Mesendoderm (in vitro differentiated cells): ENCODE measurements at regions not wholly inside any gene's neighbourhood (a gene's known extent, or its start where the extent isn't known, plus 50 kb on each side); places are given as distances from the start of the nearest gene placed in this dataset.

Experiments
- DNase-seq: peaks from one replicate; pipeline ENCODE4 v3.0.0; 2013
- H2AK5ac ChIP-seq: 2 replicates; pipeline ENCODE4 v1.6.1; 2013; ENCODE audit warnings: low read length, inconsistent platforms
- H2BK120ac ChIP-seq: 2 replicates; pipeline ENCODE4 v1.6.1; 2013; ENCODE audit warnings: low read depth, mild to moderate bottlenecking, low read length, moderate library complexity, mixed read lengths
- H2BK15ac ChIP-seq: replicated peaks from 2 replicates; pipeline ENCODE4 v1.6.1; 2013; ENCODE audit warnings: low read depth, mild to moderate bottlenecking, moderate library complexity
- H2BK5ac ChIP-seq: 2 replicates; pipeline ENCODE4 v1.6.1; 2013; ENCODE audit warnings: low read length, inconsistent platforms
- H3K18ac ChIP-seq: 2 replicates; pipeline ENCODE4 v1.6.1; 2013; ENCODE audit warnings: mild to moderate bottlenecking, low read length, mixed read lengths
- H3K23ac ChIP-seq: one replicate; pipeline ENCODE4 v1.6.1; 2013; ENCODE audit warnings: low read length
- H3K27ac ChIP-seq: 2 replicates; pipeline ENCODE4 v1.5.1; 2013; ENCODE audit warnings: low read depth, mild to moderate bottlenecking, inconsistent platforms, low read length, moderate library complexity
- H3K27me3 ChIP-seq: 2 replicates; pipeline ENCODE4 v1.6.1; 2013; ENCODE audit warnings: low read length, control low read depth, mild to moderate bottlenecking, inconsistent platforms; ENCODE audit not compliant: insufficient read depth, poor library complexity
- H3K36me3 ChIP-seq: 2 replicates; pipeline ENCODE4 v1.6.1; 2013; ENCODE audit warnings: low read length, inconsistent platforms; ENCODE audit not compliant: control insufficient read depth, insufficient read depth
- H3K4ac ChIP-seq: one replicate; pipeline ENCODE4 v1.6.1; 2013; ENCODE audit warnings: low read depth, mild to moderate bottlenecking, low read length, moderate library complexity
- H3K4me1 ChIP-seq: 2 replicates; pipeline ENCODE4 v1.6.1; 2013; ENCODE audit warnings: low read depth, low read length, inconsistent platforms; ENCODE audit not compliant: control insufficient read depth
- H3K4me2 ChIP-seq: 2 replicates; pipeline ENCODE4 v1.6.1; 2013; ENCODE audit warnings: low read length
- H3K4me3 ChIP-seq: 2 replicates; pipeline ENCODE4 v1.5.1; 2013; ENCODE audit warnings: mild to moderate bottlenecking, low read length
- H3K56ac ChIP-seq: one replicate; pipeline ENCODE4 v1.6.1; 2013; ENCODE audit warnings: low read length
- H3K79me1 ChIP-seq: 2 replicates; pipeline ENCODE4 v1.6.1; 2013; ENCODE audit warnings: low read length, inconsistent platforms
- H3K79me2 ChIP-seq: 2 replicates; pipeline ENCODE4 v1.6.1; 2013; ENCODE audit warnings: mild to moderate bottlenecking, low read length; ENCODE audit not compliant: control insufficient read depth, insufficient read depth
- H3K9ac ChIP-seq: 2 replicates; pipeline ENCODE4 v1.6.1; 2013; ENCODE audit warnings: low read length, inconsistent platforms
- H4K5ac ChIP-seq: one replicate; pipeline ENCODE4 v1.6.1; 2013; ENCODE audit warnings: low read length
- H4K8ac ChIP-seq: one replicate; pipeline ENCODE4 v1.6.1; 2013; ENCODE audit warnings: low read depth, mild to moderate bottlenecking, control low read depth, low read length, moderate library complexity
- WGBS: extraction: QIAGEN DNeasy Blood & Tissue Kit; methylation state at CpG from one replicate; pipeline ENCODE4 v1.1.7; 2013; ENCODE audit warnings: low lambda C conversion rate, missing lambda C conversion rate; ENCODE audit not compliant: insufficient coverage; ENCODE audit errors: extremely low coverage; 5-methylcytosine and 5-hydroxymethylcytosine counted together

GRCh38 chr10:121690152-121690848 is 92.1 kb upstream of the FGFR2 start:
- H3K79me1 ChIP-seq = no peaks in the 10 kb centered on the region
- no peak overlapping the region for H3K4me2 ChIP-seq
- no peak overlapping the region for H3K27ac ChIP-seq
- H2BK120ac ChIP-seq = no peak overlapping the region
- H3K79me2 ChIP-seq = no peaks in the 10 kb centered on the region
- H2BK5ac ChIP-seq = no peak overlapping the region
- H3K9ac ChIP-seq = no peak overlapping the region
- no peak overlapping the region for H4K8ac ChIP-seq
- H3K4me3 ChIP-seq = no peak overlapping the region
- no peak for DNase-seq
- no peaks in the 10 kb centered on the region for H3K27me3 ChIP-seq
- no peaks in the 10 kb centered on the region for H3K4me1 ChIP-seq
- H3K18ac ChIP-seq = no peak overlapping the region
- no peak overlapping the region for H3K23ac ChIP-seq
- no peak overlapping the region for H3K56ac ChIP-seq
- H3K4ac ChIP-seq = no peak overlapping the region
- H3K36me3 ChIP-seq = no peaks in the 10 kb centered on the region
- WGBS = no CpG with 5 or more reads among the region's 10 CpGs
- H2BK15ac ChIP-seq = no peak overlapping the region
- H2AK5ac ChIP-seq = no peak overlapping the region
- H4K5ac ChIP-seq = no peak overlapping the region

DNA sequence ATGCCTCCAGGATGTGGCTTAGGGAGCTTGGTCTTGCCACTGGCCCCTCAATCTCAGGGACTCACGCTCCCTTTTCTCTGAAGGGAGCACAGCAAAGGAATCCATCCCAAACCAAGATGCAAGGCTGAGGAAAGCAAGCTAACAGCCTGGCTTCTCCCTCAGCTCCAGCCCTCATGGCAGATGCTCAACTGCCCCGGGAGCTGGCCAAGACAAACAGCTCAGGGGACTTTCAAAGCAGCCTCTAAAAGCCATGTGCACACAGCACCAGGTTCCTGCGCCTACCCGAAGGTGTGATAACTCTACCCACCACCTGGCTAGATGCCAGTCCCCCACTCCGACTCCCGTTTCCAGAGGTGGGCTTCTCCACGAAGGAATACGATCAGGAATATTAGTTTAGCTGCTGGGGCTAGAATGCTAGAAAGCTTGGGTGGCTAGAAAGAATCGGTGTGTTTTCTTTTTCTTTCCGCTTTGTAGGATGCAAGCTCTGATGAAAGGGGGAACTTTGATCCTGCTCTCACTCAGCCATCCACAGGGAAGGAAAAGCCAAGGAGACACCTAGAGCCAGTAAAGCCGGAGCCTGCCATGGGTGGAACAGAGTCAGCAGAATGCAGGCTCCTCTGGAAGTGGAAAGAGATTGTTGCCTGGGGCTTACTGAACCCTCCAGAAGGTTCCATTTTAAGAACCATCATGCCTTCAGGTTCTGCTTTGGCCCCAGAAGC is 89.0 kb upstream of the FGFR2 start:
- H3K4me3 ChIP-seq = no peak overlapping the region
- no peak overlapping the region for H3K4me2 ChIP-seq
- no peaks in the 10 kb centered on the region for H3K36me3 ChIP-seq
- H3K4ac ChIP-seq = no peak overlapping the region
- H4K8ac ChIP-seq = no peak overlapping the region
- H3K56ac ChIP-seq = no peak overlapping the region
- H2BK120ac ChIP-seq = no peak overlapping the region
- H2AK5ac ChIP-seq = no peak overlapping the region
- no peaks in the 10 kb centered on the region for H3K4me1 ChIP-seq
- no peak overlapping the region for H2BK5ac ChIP-seq
- no peaks in the 10 kb centered on the region for H3K27me3 ChIP-seq
- H3K23ac ChIP-seq = no peak overlapping the region
- H3K79me1 ChIP-seq = no peaks in the 10 kb centered on the region
- H3K27ac ChIP-seq = no peak overlapping the region
- H3K9ac ChIP-seq = no peak overlapping the region
- H2BK15ac ChIP-seq = no peak overlapping the region
- H3K79me2 ChIP-seq = no peaks in the 10 kb centered on the region
- no peak overlapping the region for H3K18ac ChIP-seq
- no peak overlapping the region for H4K5ac ChIP-seq
- no CpG with 5 or more reads among the region's 11 CpGs for WGBS
- no peak for DNase-seq

DNA sequence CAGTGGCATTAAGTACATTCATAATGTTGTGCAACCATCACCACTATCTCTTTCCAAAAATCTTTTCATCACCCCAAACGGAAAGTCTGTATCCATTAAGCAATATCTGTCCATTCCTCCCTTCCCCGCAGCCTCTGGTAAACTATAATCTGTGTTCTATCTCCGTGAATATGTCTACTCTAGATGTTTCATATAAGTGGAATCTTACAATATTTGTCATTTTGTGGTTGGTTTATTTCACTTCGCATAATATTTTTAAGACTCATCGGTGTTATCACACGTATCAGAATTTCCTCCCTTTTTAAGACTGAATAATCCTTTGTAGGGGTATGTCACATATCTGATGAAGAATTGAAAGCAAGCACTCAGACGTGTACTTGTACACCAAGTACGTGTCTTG is 86.0 kb upstream of the FGFR2 start:
- Histone ChIP-seq H2BK15ac (no peak overlapping the region), H3K27ac (no peak overlapping the region), H3K9ac (no peak overlapping the region), H3K4me1 (no peaks in the 10 kb centered on the region), H2BK5ac (no peak overlapping the region), H3K36me3 (no peaks in the 10 kb centered on the region), H4K5ac (no peak overlapping the region), H2AK5ac (no peak overlapping the region), H2BK120ac (no peak overlapping the region), H3K27me3 (no peaks in the 10 kb centered on the region), H3K56ac (no peak overlapping the region), H3K79me2 (no peaks in the 10 kb centered on the region), H4K8ac (no peak overlapping the region), H3K4me2 (no peak overlapping the region), H3K4me3 (no peak overlapping the region), H3K79me1 (no peaks in the 10 kb centered on the region), H3K4ac (no peak overlapping the region), H3K18ac (no peak overlapping the region), H3K23ac (no peak overlapping the region)
- no peak for DNase-seq
- WGBS = no CpG with 5 or more reads among the region's 8 CpGs

- no peak overlapping the region for H2BK120ac ChIP-seq
- H3K79me2 ChIP-seq = no peaks in the 10 kb centered on the region
- no peak overlapping the region for H4K5ac ChIP-seq
- no peak overlapping the region for H3K4me2 ChIP-seq
- H3K79me1 ChIP-seq = no peaks in the 10 kb centered on the region
- no peak overlapping the region for H2AK5ac ChIP-seq
- H3K36me3 ChIP-seq = no peaks in the 10 kb centered on the region
- H3K56ac ChIP-seq = no peak overlapping the region
- no peak overlapping the region for H4K8ac ChIP-seq
- no peak overlapping the region for H2BK5ac ChIP-seq
- no peaks in the 10 kb centered on the region for H3K27me3 ChIP-seq
- H3K27ac ChIP-seq = no peak overlapping the region
- no peak for DNase-seq
- no peak overlapping the region for H3K4me3 ChIP-seq
- H3K4me1 ChIP-seq = no peaks in the 10 kb centered on the region
- no peak overlapping the region for H3K9ac ChIP-seq
- WGBS = no CpG with 5 or more reads among the region's 7 CpGs
- no peak overlapping the region for H3K23ac ChIP-seq
- H3K18ac ChIP-seq = no peak overlapping the region
- H2BK15ac ChIP-seq = no peak overlapping the region
- no peak overlapping the region for H3K4ac ChIP-seq
Measured at GRCh38 chr10:121683816-121684215, 85.6 kb upstream of the FGFR2 start.

DNA sequence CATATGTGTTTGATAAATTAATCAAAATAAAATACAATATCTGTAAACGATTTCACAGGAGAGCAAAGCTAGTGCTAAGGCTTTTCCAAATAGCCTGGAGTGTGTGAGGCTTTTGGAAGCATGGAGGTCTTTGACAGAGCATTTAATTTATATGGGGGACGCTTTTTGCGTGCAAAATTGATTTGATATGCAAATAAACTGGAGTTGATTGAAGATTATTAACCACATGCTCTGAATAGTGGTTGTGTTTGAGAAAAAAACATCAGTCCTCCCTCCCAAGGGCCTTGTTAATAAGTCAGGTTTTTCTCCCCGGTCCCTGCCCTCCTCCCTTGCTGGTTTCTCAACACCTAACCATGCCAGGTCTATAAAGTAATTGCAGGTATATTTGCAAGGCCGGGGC is 85.1 kb upstream of the FGFR2 start:
- no peak overlapping the region for H3K18ac ChIP-seq
- H3K4me2 ChIP-seq = no peak overlapping the region
- no peak overlapping the region for H2BK15ac ChIP-seq
- H2BK120ac ChIP-seq = no peak overlapping the region
- H2AK5ac ChIP-seq = no peak overlapping the region
- no CpG with 5 or more reads among the region's 5 CpGs for WGBS
- DNase-seq = no peak
- no peaks in the 10 kb centered on the region for H3K79me1 ChIP-seq
- H2BK5ac ChIP-seq = no peak overlapping the region
- H4K5ac ChIP-seq = no peak overlapping the region
- H3K27me3 ChIP-seq = no peaks in the 10 kb centered on the region
- no peak overlapping the region for H3K4me3 ChIP-seq
- no peaks in the 10 kb centered on the region for H3K79me2 ChIP-seq
- H3K56ac ChIP-seq = no peak overlapping the region
- H3K4ac ChIP-seq = no peak overlapping the region
- no peaks in the 10 kb centered on the region for H3K4me1 ChIP-seq
- H3K23ac ChIP-seq = no peak overlapping the region
- no peak overlapping the region for H3K27ac ChIP-seq
- H3K9ac ChIP-seq = no peak overlapping the region
- H4K8ac ChIP-seq = no peak overlapping the region
- H3K36me3 ChIP-seq = no peaks in the 10 kb centered on the region
